SK-N-SH (cell line): ENCODE measurements at regions not wholly inside any gene's neighbourhood (a gene's known extent, or its start where the extent isn't known, plus 50 kb on each side); places are given as distances from the start of the nearest gene placed in this dataset.

Source experiments
- CTCF ChIA-PET: fragments of 300-600, 350-600 bp; formaldehyde crosslinking; extraction: SDS; loops from one replicate; lab custom pipeline; 2021; lab: Yijun Ruan, JAX
- POLR2A ChIA-PET: fragments of 350-600 bp; sonication (Branson Sonifier 250); formaldehyde crosslinking; extraction: SDS; loops from one replicate; lab custom pipeline; 2020; ENCODE audit warnings: antibody characterized with exemption, inconsistent platforms; lab: Yijun Ruan, JAX
- DNase-seq: peaks from one replicate; pipeline ENCODE4 v3.0.0; 2012
- H2AFZ ChIP-seq: fragments of 200-600 bp; sonication (generic); 2 replicates; pipeline ENCODE4 v1.8.1; 2016; ENCODE audit warnings: antibody characterized with exemption, mild to moderate bottlenecking, low read depth
- H3F3A ChIP-seq: fragments of 200-600 bp; sonication (generic); replicated peaks from 2 replicates; pipeline ENCODE3; 2016; ENCODE audit warnings: antibody characterized with exemption, mild to moderate bottlenecking; ENCODE audit not compliant: insufficient read depth
- H3K27ac ChIP-seq, 2 experiments: fragments of 200-500 bp in 1 of 2; fragments of 200-600 bp in 1 of 2; sonication (Bioruptor generic) in 1 of 2; sonication (generic), shearing (Covaris generic) in 1 of 2; 2 replicates each; pipeline versions ENCODE4 v1.5.1 to v1.6.1; 2014 to 2016; ENCODE audit warnings: low read depth in 2 of 2, inconsistent platforms in 1 of 2, low read length in 1 of 2, mild to moderate bottlenecking in 1 of 2, mixed read lengths in 1 of 2
- H3K27me3 ChIP-seq: fragments of 200-600 bp; sonication (generic), shearing (Covaris generic); 2 replicates; pipeline ENCODE4 v1.6.1; 2016; ENCODE audit warnings: mixed run types; ENCODE audit not compliant: insufficient read depth
- H3K36me3 ChIP-seq, 2 experiments: fragments of 200-500 bp in 1 of 2; fragments of 200-600 bp in 1 of 2; sonication (Bioruptor generic) in 1 of 2; sonication (generic) in 1 of 2; replicated peaks in 1 of 2; 2 replicates each; pipeline versions ENCODE3 to v1.5.1; 2014 to 2016; ENCODE audit warnings: low read length in 1 of 2, mild to moderate bottlenecking in 1 of 2; ENCODE audit not compliant: insufficient read depth in 2 of 2, control insufficient read depth in 1 of 2
- H3K4me1 ChIP-seq, 2 experiments: fragments of 200-500 bp in 1 of 2; fragments of 200-600 bp in 1 of 2; sonication (Bioruptor generic) in 1 of 2; sonication (generic), shearing (Covaris generic) in 1 of 2; 2 replicates each; pipeline versions ENCODE4 v1.5.1 to v1.6.1; 2014 to 2016; ENCODE audit warnings: low read depth in 1 of 2, low read length in 1 of 2, mixed run types in 1 of 2; ENCODE audit not compliant: insufficient read depth in 2 of 2, control insufficient read depth in 1 of 2
- H3K4me2 ChIP-seq: fragments of 200-600 bp; sonication (generic), shearing (Covaris generic); 2 replicates; pipeline ENCODE4 v1.6.1; 2017; ENCODE audit warnings: mixed run types
- H3K4me3 ChIP-seq, 2 experiments: fragments of 200-500 bp in 1 of 2; fragments of 200-600 bp in 1 of 2; sonication (Bioruptor generic) in 1 of 2; sonication (generic), shearing (Covaris generic) in 1 of 2; 2 replicates each; pipeline versions ENCODE4 v1.5.1 to v1.8.1; 2014 to 2016; ENCODE audit warnings: low read depth in 2 of 2, inconsistent platforms in 1 of 2, low read length in 1 of 2, mild to moderate bottlenecking in 1 of 2, mixed read lengths in 1 of 2, moderate library complexity in 1 of 2
- H3K79me2 ChIP-seq: fragments of 200-600 bp; sonication (generic); 2 replicates; pipeline ENCODE4 v1.8.1; 2017; ENCODE audit warnings: mild to moderate bottlenecking; ENCODE audit not compliant: insufficient read depth
- H3K9ac ChIP-seq: fragments of 200-600 bp; sonication (generic); 2 replicates; pipeline ENCODE4 v1.6.1; 2017; ENCODE audit warnings: mixed run types
- H3K9me2 ChIP-seq: fragments of 200-600 bp; sonication (generic); 2 replicates; pipeline ENCODE4 v1.6.1; 2017; ENCODE audit warnings: mixed run types
- H3K9me3 ChIP-seq: fragments of 200-600 bp; sonication (generic); 2 replicates; pipeline ENCODE4 v1.6.1; 2017; ENCODE audit warnings: mixed run types, mild to moderate bottlenecking, moderate library complexity
- H4K20me1 ChIP-seq: fragments of 200-600 bp; sonication (generic); 2 replicates; pipeline ENCODE4 v1.6.1; 2017; ENCODE audit warnings: mild to moderate bottlenecking, mixed run types; ENCODE audit not compliant: insufficient read depth
- ELF1 ChIP-seq: IDR thresholded peaks from 2 replicates; pipeline ENCODE4 v1.4.0; 2012
- EP300 ChIP-seq, 2 experiments: IDR thresholded peaks; 2 replicates each; pipeline versions ENCODE4 v1.4.0 to v1.6.1; 2012; ENCODE audit warnings: borderline replicate concordance in 1 of 2, low read depth in 1 of 2, low read length in 1 of 2
- EZH2phosphoT487 ChIP-seq: fragments of 200-600 bp; sonication (generic); IDR thresholded peaks from 2 replicates; pipeline ENCODE4 v1.6.1; 2017; ENCODE audit warnings: low read depth, mixed run types, mild to moderate bottlenecking, antibody characterized with exemption, moderate library complexity, borderline replicate concordance
- GABPA ChIP-seq: IDR thresholded peaks from 2 replicates; pipeline ENCODE4 v1.4.0; 2012; ENCODE audit warnings: low read depth, mild to moderate bottlenecking
- GATA2 ChIP-seq: sonication (generic); formaldehyde crosslinking; IDR thresholded peaks from 2 replicates; pipeline ENCODE4 v1.5.0; 2020; ENCODE audit warnings: mild to moderate bottlenecking, missing genetic modification reagents
- JUND ChIP-seq: IDR thresholded peaks from 2 replicates; pipeline ENCODE4 v1.4.0; 2012
- MEF2A ChIP-seq: IDR thresholded peaks from 2 replicates; pipeline ENCODE4 v1.4.0; 2012; ENCODE audit warnings: low read depth, borderline replicate concordance
- POLR2AphosphoS5 ChIP-seq: IDR thresholded peaks from 2 replicates; pipeline ENCODE4 v1.6.1; 2012; ENCODE audit warnings: low read depth, low read length
- TCF12 ChIP-seq: IDR thresholded peaks from 2 replicates; pipeline ENCODE4 v1.4.0; 2012
- TEAD4 ChIP-seq: IDR thresholded peaks from 2 replicates; pipeline ENCODE4 v1.4.0; 2012; ENCODE audit warnings: mild to moderate bottlenecking, borderline replicate concordance; ENCODE audit not compliant: insufficient read depth
- USF1 ChIP-seq: IDR thresholded peaks from 2 replicates; pipeline ENCODE4 v1.4.0; 2012; ENCODE audit warnings: low read depth, borderline replicate concordance
- YY1 ChIP-seq: IDR thresholded peaks from 2 replicates; pipeline ENCODE4 v1.4.0; 2012; ENCODE audit warnings: low read depth, mild to moderate bottlenecking
- ZBTB33 ChIP-seq: IDR thresholded peaks from 2 replicates; pipeline ENCODE4 v1.4.0; 2012; ENCODE audit warnings: low read depth, borderline replicate concordance
- WGBS: methylation state at CpG from one replicate; pipeline ENCODE4 v1.1.6; 2017; ENCODE audit warnings: low lambda C conversion rate; 5-methylcytosine and 5-hydroxymethylcytosine counted together

- TF ChIP-seq POLR2AphosphoS5, result no peak
- TF ChIP-seq ELF1, result no peak
- TF ChIP-seq GATA2 (CRISPR knock-in tag), result no peak
- TF ChIP-seq ZBTB33, result no peak
- no peak for TF ChIP-seq YY1
- no peak for TF ChIP-seq EZH2phosphoT487
- no peak for TF ChIP-seq TCF12
- no peak for TF ChIP-seq TEAD4
- TF ChIP-seq GABPA, result no peak
These were observed 251.7 kb downstream of the ALDH8A1 start for GRCh38 chr6:134698228-134698627.

GRCh38 chr6:134692008-134692407 is 257.9 kb downstream of the ALDH8A1 start:
- H3K9me2 ChIP-seq, result no peaks in the 10 kb centered on the region
- no peaks in the 10 kb centered on the region for H3F3A ChIP-seq
- peaks cover 0 to 13% of the 10 kb centered on the region in 2 experiments; a peak in 2 of 4 replicates for H3K4me1 ChIP-seq
- H3K36me3 ChIP-seq, result no peaks in the 10 kb centered on the region
- ChIA-PET POLR2A (no interaction called here), CTCF (interaction anchor here (1.3 to 2.8 kb wide), 2 partner anchors 16 to 51 kb away, joined by 4 to 10 read pairs; no protein-coding TSS in a partner anchor)
- no peak overlapping the region for H3K27ac ChIP-seq
- H3K79me2 ChIP-seq, result no peaks in the 10 kb centered on the region
- H4K20me1 ChIP-seq, result no peaks in the 10 kb centered on the region
- H3K9me3 ChIP-seq, result no peaks in the 10 kb centered on the region
- H3K4me2 ChIP-seq, result no peak overlapping the region
- no peak overlapping the region for H2AFZ ChIP-seq
- no peaks in the 10 kb centered on the region for H3K27me3 ChIP-seq
- H3K4me3 ChIP-seq, result no peak overlapping the region
- TF ChIP-seq USF1 (no peak), TEAD4 (no peak), EP300 (IDR thresholded peaks at IDR 0.05; ENCODE audit: borderline replicate concordance in 1 of 2, low read depth in 1 of 2, low read length in 1 of 2) (no peak), TCF12 (no peak), EZH2phosphoT487 (no peak), JUND (no peak), MEF2A (no peak)
- no peak overlapping the region for H3K9ac ChIP-seq
- 90% methylated on average over 3 of the region's 3 CpGs for WGBS
- no peak for DNase-seq

More at GRCh38 chr6:134698228-134698627, 251.7 kb downstream of the ALDH8A1 start:
- Histone ChIP-seq H3K79me2 (no peaks in the 10 kb centered on the region), H3F3A (no peaks in the 10 kb centered on the region), H3K27ac (no peak overlapping the region), H3K4me1 (no peaks in the 10 kb centered on the region), H4K20me1 (no peaks in the 10 kb centered on the region), H3K9me2 (no peaks in the 10 kb centered on the region), H3K36me3 (no peaks in the 10 kb centered on the region), H3K9ac (no peak overlapping the region), H3K4me2 (no peak overlapping the region), H3K27me3 (no peaks in the 10 kb centered on the region), H2AFZ (no peak overlapping the region), H3K4me3 (no peak overlapping the region), H3K9me3 (no peaks in the 10 kb centered on the region)
- no peak for DNase-seq
- ChIA-PET CTCF (interaction anchor here (0.9 kb wide), 1 partner anchor 138 kb away, joined by 4 read pairs; no protein-coding TSS in a partner anchor), POLR2A (no interaction called here)
- WGBS, result 49% methylated on average over 1 of the region's 1 CpG
